Activated T-cell treated with anti-CD3 and anti-CD28 coated beads, Interleukin-2, amount 50 U/mL, for 72 hours (primary cell): ENCODE measurements at regions not wholly inside any gene's neighbourhood (a gene's known extent, or its start where the extent isn't known, plus 50 kb on each side); places are given as distances from the start of the nearest gene placed in this dataset.

Experiments used
- ATAC-seq, 2 donors: fragments of 150-1000 bp; cut with Tn5 transposase; replicated peaks in 1 of 2; 2 replicates each; pipeline ENCODE4 v1.10.0; 2021; ENCODE audit warnings: moderate library complexity in 2 of 2, mild to moderate bottlenecking in 1 of 2
- DNase-seq, 2 donors: peaks; one replicate each; pipeline ENCODE4 v3.0.0; 2021 to 2022; ENCODE audit warnings: mixed read lengths in 1 of 2
- H3K27ac Mint-ChIP-seq: one replicate; pipeline ENCODE4 v1.8.0; 2022; ENCODE audit warnings: mild to moderate bottlenecking, moderate library complexity, mixed read lengths
- H3K27me3 Mint-ChIP-seq: one replicate; pipeline ENCODE4 v1.8.0; 2022; ENCODE audit warnings: low read depth, mixed read lengths
- H3K36me3 Mint-ChIP-seq, 2 donors: one replicate each; pipeline ENCODE4 v1.8.0; 2022; ENCODE audit warnings: mixed read lengths in 2 of 2, mild to moderate bottlenecking in 1 of 2; ENCODE audit not compliant: insufficient read depth in 2 of 2
- H3K4me1 Mint-ChIP-seq: one replicate; pipeline ENCODE4 v1.8.0; 2022; ENCODE audit warnings: low read depth, mixed read lengths
- H3K4me3 Mint-ChIP-seq, 2 donors: one replicate each; pipeline ENCODE4 v1.8.0; 2022; ENCODE audit warnings: mild to moderate bottlenecking in 2 of 2, mixed read lengths in 2 of 2, moderate library complexity in 2 of 2
- H3K9me3 Mint-ChIP-seq, 2 donors: one replicate each; pipeline ENCODE4 v1.8.0; 2022; ENCODE audit warnings: mixed read lengths in 2 of 2

DNA sequence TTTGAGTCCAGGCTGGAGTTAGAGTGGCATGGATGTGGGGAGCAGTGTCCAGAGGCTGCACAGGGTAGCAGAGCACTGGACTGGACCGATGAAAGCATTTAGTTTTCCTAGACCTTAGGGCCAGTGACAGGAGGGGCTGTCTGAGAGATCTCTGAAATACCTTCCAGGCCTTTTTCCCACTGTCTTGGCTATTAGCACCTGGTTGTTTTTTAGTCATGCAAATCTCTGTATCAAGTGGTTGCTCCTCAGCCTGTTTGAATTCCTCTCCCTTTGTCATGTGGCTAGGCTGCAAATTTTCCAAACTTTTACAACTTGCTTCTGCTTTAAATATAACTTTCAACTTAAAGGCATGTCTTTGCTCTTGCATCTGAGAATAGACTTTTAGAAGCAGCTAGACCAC, 504.3 kb upstream of the VSTM2A start:
- no peaks in the 10 kb centered on the region for H3K4me1 Mint-ChIP-seq
- no peak for DNase-seq
- no peaks in the 10 kb centered on the region for H3K27me3 Mint-ChIP-seq
- H3K4me3 Mint-ChIP-seq = no peak overlapping the region
- H3K27ac Mint-ChIP-seq = no peak overlapping the region
- peaks cover 5 to 15% of the 10 kb centered on the region in 2 donors for H3K9me3 Mint-ChIP-seq
- no peak for ATAC-seq
- H3K36me3 Mint-ChIP-seq = peaks cover 0 to 2% of the 10 kb centered on the region in 2 donors

DNA sequence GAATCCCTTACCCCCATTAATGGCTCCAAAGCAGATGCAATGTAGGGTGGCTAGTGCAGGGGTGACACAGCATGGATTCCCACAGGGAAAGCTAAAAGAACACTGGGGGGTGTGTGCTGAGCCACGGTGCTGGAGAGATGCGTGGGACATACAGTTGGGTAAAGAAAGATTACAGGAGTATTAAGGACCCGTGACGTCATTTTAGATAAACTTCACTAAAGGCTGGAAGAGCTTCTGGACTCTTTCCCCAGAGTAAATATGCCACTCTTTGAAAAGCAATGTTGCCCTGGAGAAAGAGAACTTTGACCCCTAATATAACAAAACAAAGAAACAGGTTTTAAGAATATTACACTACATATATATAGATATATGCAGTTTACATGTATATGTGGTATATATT, 481.5 kb upstream of the VSTM2A start:
- H3K4me1 Mint-ChIP-seq = no peaks in the 10 kb centered on the region
- H3K9me3 Mint-ChIP-seq = peaks cover 8 to 21% of the 10 kb centered on the region in 2 donors
- H3K36me3 Mint-ChIP-seq = no peaks in the 10 kb centered on the region
- no peaks in the 10 kb centered on the region for H3K27me3 Mint-ChIP-seq
- no peak for ATAC-seq
- no peak for DNase-seq
- H3K27ac Mint-ChIP-seq = no peak overlapping the region
- H3K4me3 Mint-ChIP-seq = no peak overlapping the region

DNA sequence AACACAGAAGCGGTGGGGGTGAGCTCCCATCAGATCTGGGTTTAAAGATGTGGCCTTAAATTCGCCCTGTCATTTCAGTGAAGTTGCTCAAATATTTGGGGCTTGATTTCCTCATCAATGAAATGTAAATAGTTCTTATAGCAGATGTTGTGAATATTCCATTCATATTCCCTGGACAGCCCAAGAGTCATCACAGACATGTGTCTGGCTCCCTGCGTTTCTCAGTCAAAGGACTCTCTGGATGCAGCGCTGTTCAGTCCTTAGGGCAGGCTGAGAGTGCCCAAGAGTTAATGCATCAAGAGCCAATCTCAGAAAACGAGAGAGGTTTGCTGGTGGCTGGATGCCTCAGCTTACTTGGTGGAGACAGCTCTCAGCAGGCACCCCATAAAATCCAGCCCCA, 475.5 kb upstream of the VSTM2A start:
- DNase-seq (no peak), ATAC-seq (no peak)
- Mint-ChIP-seq H3K27me3 (no peaks in the 10 kb centered on the region), H3K36me3 (no peaks in the 10 kb centered on the region), H3K27ac (no peak overlapping the region), H3K4me1 (no peaks in the 10 kb centered on the region), H3K4me3 (no peak overlapping the region), H3K9me3 (peaks cover 8 to 11% of the 10 kb centered on the region in 2 donors)

DNA sequence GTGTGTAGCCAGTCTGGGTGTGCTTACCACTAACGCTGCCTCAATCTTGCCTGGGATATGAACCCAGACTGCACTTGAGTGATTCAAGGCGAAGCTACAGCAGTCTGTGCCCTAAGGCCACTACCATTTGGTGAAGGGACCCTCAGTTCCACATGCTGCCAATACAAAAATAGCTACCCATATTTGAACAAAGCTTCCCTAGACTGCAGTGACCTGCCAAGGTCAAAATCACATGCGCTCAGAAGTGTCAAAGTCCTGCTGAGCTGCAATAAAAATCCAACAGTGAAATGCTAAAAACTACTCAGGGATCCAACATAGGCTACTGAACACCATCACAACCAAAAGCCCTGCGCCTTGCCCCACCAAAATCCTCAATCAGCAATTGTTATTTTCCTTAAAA, 472.3 kb upstream of the VSTM2A start:
- ATAC-seq (no peak), DNase-seq (no peak)
- Mint-ChIP-seq H3K4me1 (no peaks in the 10 kb centered on the region), H3K27ac (no peak overlapping the region), H3K27me3 (no peaks in the 10 kb centered on the region), H3K4me3 (no peak overlapping the region), H3K36me3 (peaks cover 0 to 3% of the 10 kb centered on the region in 2 donors), H3K9me3 (peaks cover 6 to 19% of the 10 kb centered on the region in 2 donors)

DNA sequence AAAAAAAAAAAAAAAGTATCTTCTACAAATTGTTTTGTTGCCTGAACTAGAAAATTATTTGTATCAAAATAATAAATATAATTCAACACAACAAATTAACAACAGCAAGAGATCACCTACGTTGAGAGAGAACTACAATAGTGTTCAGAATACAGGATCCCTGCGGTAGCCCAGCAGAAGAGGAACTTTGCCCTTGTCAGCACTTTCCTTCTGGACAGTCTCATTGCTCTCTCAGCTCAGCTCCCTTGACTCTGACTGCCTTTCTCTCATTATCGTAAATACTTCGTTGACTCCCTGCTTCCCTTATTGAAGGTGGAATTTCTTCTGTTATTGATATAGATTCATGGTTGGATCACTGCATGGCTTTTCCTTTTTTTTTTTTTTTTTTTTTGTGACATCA, 469.5 kb upstream of the VSTM2A start:
- no peak overlapping the region for H3K27ac Mint-ChIP-seq
- ATAC-seq (no peak), DNase-seq (no peak)
- no peak overlapping the region for H3K4me3 Mint-ChIP-seq
- H3K36me3 Mint-ChIP-seq = peaks cover 0 to 3% of the 10 kb centered on the region in 2 donors
- peaks cover 7 to 14% of the 10 kb centered on the region in 2 donors for H3K9me3 Mint-ChIP-seq
- no peaks in the 10 kb centered on the region for H3K4me1 Mint-ChIP-seq
- no peaks in the 10 kb centered on the region for H3K27me3 Mint-ChIP-seq

DNA sequence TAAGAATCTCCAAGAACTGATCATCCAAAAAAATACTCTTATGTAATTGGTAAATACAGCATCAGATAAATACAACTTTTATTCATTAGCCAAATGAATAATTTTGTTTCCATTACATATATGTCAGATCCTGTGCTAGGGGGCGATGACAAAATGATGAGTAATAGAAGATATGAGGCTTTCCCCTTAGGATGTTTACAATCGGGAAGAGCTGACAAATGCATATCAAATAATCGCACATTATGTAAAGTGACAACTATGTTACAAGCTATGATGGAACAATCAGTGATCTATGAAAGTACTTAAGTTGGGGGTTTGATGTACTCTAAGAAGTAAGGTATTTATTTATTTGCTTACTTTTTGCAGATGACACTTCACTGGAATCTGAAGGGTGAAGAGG, 465.6 kb upstream of the VSTM2A start:
- DNase-seq (no peak), ATAC-seq (no peak)
- Mint-ChIP-seq H3K9me3 (peaks cover 16 to 29% of the 10 kb centered on the region in 2 donors), H3K36me3 (peaks cover 2 to 3% of the 10 kb centered on the region in 2 donors), H3K4me3 (no peak overlapping the region), H3K27me3 (no peaks in the 10 kb centered on the region), H3K27ac (no peak overlapping the region), H3K4me1 (no peaks in the 10 kb centered on the region)

DNA sequence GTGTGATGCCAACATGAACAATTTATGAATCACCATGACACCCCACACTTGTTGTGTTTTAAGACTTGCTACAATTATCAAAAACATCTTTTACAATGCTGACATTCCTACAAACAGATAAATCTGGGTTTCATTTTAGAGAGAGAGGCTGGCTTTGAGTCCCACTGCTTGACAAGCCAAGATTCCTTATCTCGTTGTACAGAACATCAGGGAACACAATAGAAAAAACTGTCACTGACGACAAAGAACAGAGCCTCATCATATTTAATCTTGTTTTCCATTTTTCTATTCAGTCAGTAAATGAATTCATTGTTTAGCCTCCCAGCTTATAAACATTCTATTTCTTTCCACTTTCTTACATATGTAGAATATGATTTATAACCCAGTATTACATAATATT, 461.6 kb upstream of the VSTM2A start:
- peaks cover 0 to 2% of the 10 kb centered on the region in 2 donors for H3K36me3 Mint-ChIP-seq
- peaks cover 14 to 18% of the 10 kb centered on the region in 2 donors for H3K9me3 Mint-ChIP-seq
- H3K27me3 Mint-ChIP-seq = no peaks in the 10 kb centered on the region
- no peak overlapping the region for H3K27ac Mint-ChIP-seq
- H3K4me1 Mint-ChIP-seq = no peaks in the 10 kb centered on the region
- DNase-seq = no peak
- H3K4me3 Mint-ChIP-seq = no peak overlapping the region
- no peak for ATAC-seq

DNA sequence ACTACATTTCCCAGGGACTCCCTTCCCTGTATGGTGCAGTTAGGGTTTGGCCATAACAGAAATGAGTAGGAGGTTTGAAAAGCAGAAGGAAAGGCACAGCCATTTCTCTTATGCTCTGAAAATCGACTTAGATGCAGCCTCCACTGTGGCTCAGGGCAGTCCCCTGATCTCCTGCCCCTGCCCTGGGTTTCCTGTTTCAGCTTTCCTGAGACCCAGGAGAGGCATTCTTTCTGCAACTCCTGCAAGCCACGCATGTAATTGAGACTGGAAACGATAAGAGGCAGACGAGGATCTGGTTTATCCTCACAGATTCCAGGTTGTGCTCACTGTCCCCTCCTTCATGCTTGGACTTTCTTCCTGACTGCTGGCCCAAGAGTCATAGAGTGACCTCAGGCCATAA, 461.2 kb upstream of the VSTM2A start:
- Mint-ChIP-seq H3K4me1 (no peaks in the 10 kb centered on the region), H3K27ac (no peak overlapping the region), H3K27me3 (no peaks in the 10 kb centered on the region), H3K36me3 (peaks cover 0 to 2% of the 10 kb centered on the region in 2 donors), H3K4me3 (no peak overlapping the region), H3K9me3 (peaks cover 14 to 18% of the 10 kb centered on the region in 2 donors)
- no peak for DNase-seq
- ATAC-seq = no peak

DNA sequence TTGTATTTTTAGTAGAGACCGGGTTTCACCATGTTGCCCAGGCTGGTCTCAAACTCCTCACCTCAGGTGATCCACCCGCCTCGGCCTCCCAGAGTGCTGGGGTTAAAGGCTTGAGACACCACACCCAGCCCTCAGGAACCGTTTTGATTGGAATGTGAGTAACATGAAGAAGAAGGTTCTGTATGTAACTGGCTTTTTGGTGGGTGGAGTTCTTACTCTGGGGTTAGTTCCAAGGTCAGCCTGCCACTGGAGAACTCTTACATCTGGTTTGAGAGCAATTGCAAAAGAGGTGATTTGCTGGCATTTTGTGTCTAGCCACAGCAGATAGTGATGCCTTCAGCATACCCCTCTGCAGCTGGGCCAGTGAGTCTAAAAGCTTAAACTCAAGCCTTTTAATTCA, 457.8 kb upstream of the VSTM2A start:
- Mint-ChIP-seq H3K36me3 (no peaks in the 10 kb centered on the region), H3K27ac (no peak overlapping the region)
- no peak for ATAC-seq

DNA sequence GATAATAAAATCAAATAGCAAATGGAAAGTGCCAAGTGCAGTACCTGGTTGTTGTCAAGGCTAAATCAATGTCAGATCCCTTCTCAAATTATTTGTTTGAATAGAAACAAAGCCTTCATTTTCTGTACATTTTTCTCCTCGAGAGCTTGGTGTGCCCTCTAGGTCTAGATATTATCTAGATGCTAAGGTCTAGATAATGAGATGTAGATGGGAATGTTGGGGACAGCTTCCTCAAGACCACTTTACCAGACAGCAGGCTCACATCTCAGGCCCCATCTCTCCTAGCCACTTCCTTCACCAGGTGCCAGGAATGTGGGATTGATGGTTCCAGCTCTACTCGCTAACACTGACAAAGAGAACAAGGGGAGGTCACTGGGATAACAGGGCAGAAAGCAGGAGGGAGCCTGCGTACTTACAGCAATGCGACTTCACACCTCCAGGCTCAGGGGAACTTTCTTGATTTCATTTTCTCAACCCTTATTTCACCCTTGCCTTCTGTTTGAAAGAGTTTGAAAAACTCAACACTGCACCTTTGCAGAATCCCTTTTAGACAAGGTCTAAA, 451.4 kb upstream of the VSTM2A start:
- Mint-ChIP-seq H3K4me3 (no peak overlapping the region), H3K4me1 (no peaks in the 10 kb centered on the region), H3K9me3 (peaks cover 2 to 3% of the 10 kb centered on the region in 2 donors), H3K27ac (no peak overlapping the region), H3K27me3 (no peaks in the 10 kb centered on the region), H3K36me3 (peaks cover 0 to 2% of the 10 kb centered on the region in 2 donors)
- DNase-seq (no peak), ATAC-seq (no peak)

More for the DNA sequence above, 457.8 kb upstream of the VSTM2A start:
- Mint-ChIP-seq H3K27me3 (no peaks in the 10 kb centered on the region), H3K4me3 (no peak overlapping the region), H3K4me1 (no peaks in the 10 kb centered on the region), H3K9me3 (peaks cover 0 to 5% of the 10 kb centered on the region in 2 donors)
- no peak for DNase-seq

DNA sequence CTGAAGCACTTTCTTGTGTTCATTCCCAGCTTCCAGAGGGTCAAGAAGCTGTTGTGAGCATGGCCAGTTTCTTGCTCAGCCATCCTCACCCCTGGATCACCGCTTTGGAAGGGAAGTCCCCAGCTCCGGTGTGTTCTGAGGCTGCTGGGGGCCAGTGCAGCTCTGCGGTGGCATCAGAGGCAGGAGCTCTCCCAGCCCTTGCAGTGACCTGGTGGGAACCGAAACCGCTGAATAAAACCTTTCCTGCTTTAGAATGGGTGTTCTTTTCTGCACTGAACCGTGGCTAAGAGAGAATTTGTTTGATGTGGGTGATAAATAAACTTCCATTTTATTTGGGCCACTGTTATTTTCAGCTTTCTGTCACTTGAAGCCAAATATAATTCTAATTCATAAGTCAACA, 450.9 kb upstream of the VSTM2A start:
- H3K4me3 Mint-ChIP-seq = no peak overlapping the region
- H3K27ac Mint-ChIP-seq = no peak overlapping the region
- no peaks in the 10 kb centered on the region for H3K4me1 Mint-ChIP-seq
- ATAC-seq = no peak
- DNase-seq = no peak
- H3K36me3 Mint-ChIP-seq = peaks cover 0 to 2% of the 10 kb centered on the region in 2 donors
- H3K9me3 Mint-ChIP-seq = peaks cover 3 to 4% of the 10 kb centered on the region in 2 donors
- H3K27me3 Mint-ChIP-seq = no peaks in the 10 kb centered on the region

DNA sequence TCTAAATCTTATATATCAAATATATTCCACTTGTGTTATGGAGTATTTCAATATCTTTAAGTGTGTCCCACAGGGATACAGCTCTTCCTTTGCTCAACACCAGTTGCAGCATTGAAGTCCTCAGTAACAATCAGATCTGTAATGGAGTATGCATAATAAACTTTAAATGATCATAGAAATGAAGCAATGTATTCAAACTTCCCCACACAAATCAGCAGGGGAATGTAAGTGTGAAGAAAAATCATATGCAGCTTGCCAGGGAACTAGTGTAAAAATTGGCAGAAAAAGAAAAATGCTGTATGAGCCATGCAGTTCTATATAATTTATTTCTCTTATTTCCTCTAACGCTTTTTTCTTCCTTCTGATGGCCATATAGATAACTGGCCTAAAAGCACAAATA, 444.3 kb upstream of the VSTM2A start:
- Mint-ChIP-seq H3K27ac (no peak overlapping the region), H3K4me3 (no peak overlapping the region), H3K27me3 (no peaks in the 10 kb centered on the region), H3K4me1 (no peaks in the 10 kb centered on the region), H3K9me3 (peaks cover 8 to 9% of the 10 kb centered on the region in 2 donors), H3K36me3 (no peaks in the 10 kb centered on the region)
- DNase-seq (no peak), ATAC-seq (no peak)

DNA sequence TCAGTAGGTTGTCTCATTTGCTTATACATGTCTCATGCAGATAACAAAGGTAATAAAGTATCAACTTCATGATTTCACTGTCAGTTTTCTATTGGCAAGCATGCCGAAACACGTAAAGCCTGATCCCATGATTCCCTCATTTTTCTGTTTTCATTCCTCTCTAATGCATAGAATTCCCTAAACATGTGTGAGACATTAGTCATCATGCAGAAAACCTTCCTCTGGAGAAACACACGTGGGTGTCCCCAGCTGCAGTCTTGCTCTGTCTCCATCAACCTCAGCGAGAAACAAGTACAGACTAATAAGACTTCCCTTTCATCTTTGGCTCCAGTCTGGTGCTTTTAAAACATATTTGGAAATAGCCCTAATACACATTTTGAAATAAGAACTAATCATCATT, 432.7 kb upstream of the VSTM2A start:
- no peaks in the 10 kb centered on the region for H3K4me1 Mint-ChIP-seq
- H3K4me3 Mint-ChIP-seq = no peak overlapping the region
- no peaks in the 10 kb centered on the region for H3K27me3 Mint-ChIP-seq
- H3K9me3 Mint-ChIP-seq = peaks cover 3 to 7% of the 10 kb centered on the region in 2 donors
- no peak for DNase-seq
- no peaks in the 10 kb centered on the region for H3K36me3 Mint-ChIP-seq
- no peak for ATAC-seq
- H3K27ac Mint-ChIP-seq = no peak overlapping the region

DNA sequence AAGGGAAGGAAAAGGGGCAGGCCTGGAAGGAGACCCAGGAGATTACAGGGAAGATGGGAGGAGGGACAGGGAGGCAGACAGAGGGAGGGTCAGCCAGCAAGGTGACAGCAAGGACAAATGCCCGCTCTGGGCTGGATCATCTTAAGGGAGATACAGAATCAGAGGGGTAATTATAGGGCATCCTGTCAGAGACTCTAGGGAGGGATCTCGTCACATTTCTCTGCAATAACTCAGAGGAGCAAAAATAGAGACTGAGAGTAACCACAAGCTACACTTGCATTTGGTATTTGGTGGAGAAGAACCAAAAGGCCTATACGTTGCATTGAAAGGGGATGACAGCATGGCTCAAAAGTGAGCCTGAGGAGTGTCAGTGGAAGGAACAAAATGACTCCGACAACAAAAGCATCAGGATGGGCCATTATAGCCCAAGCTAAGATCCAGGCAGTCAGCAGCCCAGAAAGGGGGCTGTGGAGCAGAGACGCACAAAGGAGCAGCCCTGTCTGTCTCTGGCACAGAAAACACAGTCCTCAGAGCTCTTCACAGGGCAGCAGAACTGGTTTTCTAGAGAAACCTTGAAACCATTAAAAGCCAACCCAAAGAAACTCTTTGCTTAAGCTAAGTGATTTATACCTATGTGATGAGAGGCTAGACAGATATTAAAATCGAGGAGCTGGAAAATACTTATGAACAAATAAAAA, 430.2 kb upstream of the VSTM2A start:
- Mint-ChIP-seq H3K27ac (no peak overlapping the region), H3K9me3 (peaks cover 5 to 7% of the 10 kb centered on the region in 2 donors), H3K36me3 (no peaks in the 10 kb centered on the region), H3K27me3 (no peaks in the 10 kb centered on the region), H3K4me1 (no peaks in the 10 kb centered on the region), H3K4me3 (no peak overlapping the region)
- DNase-seq (no peak), ATAC-seq (no peak)
